A549 (cell line): ENCODE measurements at regions not wholly inside any gene's neighbourhood (a gene's known extent, or its start where the extent isn't known, plus 50 kb on each side); places are given as distances from the start of the nearest gene placed in this dataset.
"Not testable (repeated sequence)": the region's sequence is repeated elsewhere in the genome, so short reads cannot be mapped to it uniquely, and the experiment has no call there.

Experiments
- ATAC-seq, 2 experiments: fragments of 200-7000 bp in 1 of 2; fragments of >200 bp in 1 of 2; cut with Nextera tagmentation in 1 of 2; cut with Tn5 transposase in 1 of 2; 3 replicates each; pipeline versions ENCODE4 v1.8.0 to v1.9.1; 2018 to 2020; ENCODE audit warnings: mild to moderate bottlenecking in 1 of 2, moderate library complexity in 1 of 2
- CTCF ChIA-PET: fragments of 300-600 bp; sonication (Branson Sonifier 250); formaldehyde crosslinking; extraction: SDS; loops from one replicate; lab custom pipeline; 2021; ENCODE audit warnings: antibody characterized with exemption, inconsistent platforms; lab: Yijun Ruan, JAX
- POLR2A ChIA-PET: fragments of 350-600 bp; formaldehyde crosslinking; extraction: SDS; loops from one replicate; lab custom pipeline; 2021; ENCODE audit warnings: antibody characterized with exemption, inconsistent platforms; lab: Yijun Ruan, JAX
- DNase-seq, 2 experiments: peaks; one replicate each; pipeline versions ENCODE4 v3.0.0 to v3.0.0-alpha.2; 2011 to 2016; ENCODE audit warnings: low read depth in 1 of 2, low spot score in 1 of 2
- FAIRE-seq: peaks from 2 replicates; lab custom pipeline; 2011; peaks lifted over from hg19 to GRCh38; lab: Jason Lieb, UNC
- H3K27ac ChIP-seq, 2 experiments: fragments of >200 bp; sonication (Bioruptor Twin); formaldehyde crosslinking; 3 replicates each; pipeline ENCODE4 v1.5.1; 2016 to 2017
- H3K4me1 ChIP-seq: fragments of >200 bp; sonication (Bioruptor Twin); formaldehyde crosslinking; 3 replicates; pipeline ENCODE4 v1.6.1; 2016
- H3K4me2 ChIP-seq: fragments of >200 bp; sonication (Bioruptor Twin); formaldehyde crosslinking; 3 replicates; pipeline ENCODE4 v1.6.1; 2016
- H3K4me3 ChIP-seq: fragments of >200 bp; sonication (Bioruptor Twin); formaldehyde crosslinking; 3 replicates; pipeline ENCODE4 v1.5.1; 2016
- H3K9me3 ChIP-seq: fragments of >200 bp; sonication (Bioruptor Twin); formaldehyde crosslinking; 3 replicates; pipeline ENCODE4 v1.6.1; 2016
- CEBPB ChIP-seq, 2 experiments: fragments of >200 bp in 1 of 2; sonication (Bioruptor Twin) in 1 of 2; formaldehyde crosslinking in 1 of 2; IDR thresholded peaks; 2 replicates each; pipeline ENCODE4 v1.6.1; 2012 to 2016
- FOSL2 ChIP-seq, 2 experiments: fragments of 450-650 bp in 1 of 2; fragments of >200 bp in 1 of 2; sonication (Bioruptor Twin) in 1 of 2; formaldehyde crosslinking; IDR thresholded peaks; 2 replicates each; pipeline versions ENCODE4 v1.5.0 to v1.6.1; 2016 to 2020; ENCODE audit warnings: mild to moderate bottlenecking in 1 of 2, moderate library complexity in 1 of 2
- WGBS: methylation state at CpG from one replicate; pipeline ENCODE4 v1.1.6; 2017; ENCODE audit errors: missing lambda C conversion rate; 5-methylcytosine and 5-hydroxymethylcytosine counted together

- 83% methylated on average over 6 of the region's 9 CpGs for WGBS
- POLR2A ChIA-PET, CTCF ChIA-PET: not testable (repeated sequence)
Measured at GRCh38 chr15:84512324-84512723, 88.5 kb upstream of the ZSCAN2 start.

DNA sequence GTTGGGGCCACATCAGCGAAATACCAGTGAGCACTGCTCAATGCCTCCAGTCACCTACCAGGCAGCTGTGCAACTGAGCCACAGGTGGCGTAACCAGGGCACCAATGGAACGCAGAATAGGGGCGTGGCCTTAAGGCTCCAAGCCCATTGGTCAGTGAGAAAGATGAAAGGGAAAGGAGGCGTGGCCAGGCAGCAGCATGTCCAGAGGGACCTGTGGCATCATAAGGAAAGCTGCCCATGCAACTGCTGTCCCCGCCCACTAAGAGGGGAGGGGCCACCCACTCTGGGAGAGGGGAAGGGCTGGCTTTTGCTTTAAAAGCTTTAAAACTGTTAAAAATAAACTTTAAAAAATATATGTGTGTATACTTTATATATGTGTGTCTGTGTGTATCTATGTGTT is 84.0 kb upstream of the ZSCAN2 start:
- ATAC-seq, H3K4me3 ChIP-seq, FAIRE-seq, H3K4me2 ChIP-seq, CTCF ChIA-PET, POLR2A ChIA-PET, H3K27ac ChIP-seq, H3K4me1 ChIP-seq, H3K9me3 ChIP-seq: not testable (repeated sequence)
- 91% methylated on average over 2 of the region's 6 CpGs for WGBS
- peak in 1 of 2 experiments; percentile 11 for DNase-seq

More at GRCh38 chr15:84512324-84512723, 88.5 kb upstream of the ZSCAN2 start:
- not testable (repeated sequence) for H3K9me3 ChIP-seq, DNase-seq, FAIRE-seq, ATAC-seq, H3K27ac ChIP-seq, H3K4me3 ChIP-seq, H3K4me1 ChIP-seq, H3K4me2 ChIP-seq

- peaks cover 15% of the 10 kb centered on the region for H3K4me1 ChIP-seq
- peak; percentile 83 to 85; a peak in 4 of 6 replicates for ATAC-seq
- CTCF ChIA-PET, DNase-seq, FAIRE-seq, H3K9me3 ChIP-seq, POLR2A ChIA-PET, H3K4me3 ChIP-seq: not testable (repeated sequence)
- WGBS, result 46% methylated on average over 2 of the region's 2 CpGs
- H3K4me2 ChIP-seq, result peak overlapping the region; percentile 42; the same call in 1 of the 3 replicates
- peak overlapping the region; percentile 54 to 78; a peak in 4 of 6 replicates for H3K27ac ChIP-seq
Measured at GRCh38 chr15:84525491-84526344, 75.1 kb upstream of the ZSCAN2 start.

- H3K9me3 ChIP-seq, H3K4me3 ChIP-seq, ATAC-seq, DNase-seq, FAIRE-seq, POLR2A ChIA-PET: not testable (repeated sequence)
- peak overlapping the region; percentile 73 for H3K4me2 ChIP-seq
- CTCF ChIA-PET, result interaction anchor here (1.4 kb wide), 1 partner anchor 40 kb away, joined by 4 read pairs; no protein-coding TSS in a partner anchor
- 95% methylated on average over 4 of the region's 4 CpGs for WGBS
- peak overlapping the region; percentile 54 to 79 for H3K27ac ChIP-seq
- H3K4me1 ChIP-seq, result peaks cover 33% of the 10 kb centered on the region
Measured at GRCh38 chr15:84530751-84531150, 70.1 kb upstream of the ZSCAN2 start.

DNA sequence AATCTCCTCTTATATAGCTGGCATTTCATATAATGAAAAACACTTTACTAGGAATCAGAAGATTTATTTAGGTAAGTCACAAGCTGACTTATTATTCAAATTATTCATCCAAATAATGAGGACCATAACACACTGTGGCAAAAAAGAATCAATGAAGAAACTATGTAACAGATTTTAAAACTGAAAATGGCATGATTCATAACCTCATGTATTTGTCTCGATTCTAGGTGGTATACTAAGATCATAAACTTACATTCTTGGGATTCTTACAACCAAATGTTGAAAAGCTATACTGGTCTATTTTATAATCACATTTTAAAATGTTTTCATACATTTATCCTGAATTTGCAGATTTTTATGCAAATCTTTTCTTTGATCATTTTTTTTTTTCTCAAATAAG is 69.6 kb upstream of the ZSCAN2 start:
- Histone ChIP-seq H3K27ac (peak overlapping the region; percentile 54 to 79), H3K4me2 (peak overlapping the region; percentile 73), H3K4me1 (peaks cover 30% of the 10 kb centered on the region)
- FAIRE-seq, ATAC-seq, POLR2A ChIA-PET, DNase-seq, H3K4me3 ChIP-seq, H3K9me3 ChIP-seq: not testable (repeated sequence)
- WGBS, result 8% methylated on average over 1 of the region's 1 CpG
- CTCF ChIA-PET, result interaction anchor here (1.1 to 1.4 kb wide), 2 partner anchors 36 to 40 kb away, joined by 3 to 4 read pairs; no protein-coding TSS in a partner anchor

DNA sequence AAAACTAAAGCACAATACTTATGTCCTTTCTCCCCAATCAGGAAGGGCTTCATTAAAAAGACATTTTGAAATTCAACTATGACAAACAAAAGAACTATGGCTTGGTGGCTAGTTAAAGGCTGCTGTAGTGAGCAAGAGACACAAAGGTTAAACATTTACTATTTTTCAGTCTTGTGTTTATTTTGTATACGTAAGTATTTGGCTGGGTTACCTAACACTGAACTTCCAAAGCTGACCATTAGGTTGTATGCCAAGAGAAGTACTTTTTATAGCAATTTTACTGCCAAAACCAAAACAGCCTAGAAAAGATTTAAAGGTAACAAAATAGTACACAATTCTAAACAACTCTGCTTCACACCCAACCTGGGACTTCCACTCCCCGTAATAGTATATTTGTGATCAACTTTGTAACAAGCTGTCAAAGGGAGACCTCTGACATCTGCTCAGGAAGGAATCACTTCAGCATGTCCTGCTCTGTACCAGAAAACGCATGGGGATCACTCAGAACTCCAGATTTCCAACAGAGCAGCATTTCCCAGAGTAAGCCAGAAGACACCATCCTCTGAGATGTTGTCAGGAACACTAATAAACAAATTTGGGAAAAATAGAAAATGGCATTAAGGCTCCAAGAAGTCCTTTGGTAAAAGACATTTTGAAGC is 69.0 kb upstream of the ZSCAN2 start:
- H3K4me2 ChIP-seq, result peak overlapping the region; percentile 73
- H3K4me1 ChIP-seq, result peaks cover 27% of the 10 kb centered on the region
- H3K4me3 ChIP-seq; POLR2A ChIA-PET; FAIRE-seq; H3K9me3 ChIP-seq; TF ChIP-seq FOSL2 (IDR thresholded peaks at IDR 0.05): not testable (repeated sequence)
- CTCF ChIA-PET, result interaction anchor here (0.7 to 1.1 kb wide), 2 partner anchors 36 to 68 kb away, joined by 3 read pairs; no protein-coding TSS in a partner anchor
- TF ChIP-seq FOSL2 (CRISPR knock-in tag; IDR thresholded peaks at IDR 0.05) (0 out of 2 replicates have a peak, but pooled peaks have one; percentile 2), CEBPB (IDR thresholded peaks at IDR 0.05) (peak in 1 of 2 experiments; percentile 65; a peak in 3 of 4 replicates)
- DNase-seq, result peak in 1 of 2 experiments; percentile 76
- ATAC-seq, result peak; percentile 95 to 100
- WGBS, result 5% methylated on average over 3 of the region's 3 CpGs
- H3K27ac ChIP-seq, result peak overlapping the region; percentile 55 to 75

DNA sequence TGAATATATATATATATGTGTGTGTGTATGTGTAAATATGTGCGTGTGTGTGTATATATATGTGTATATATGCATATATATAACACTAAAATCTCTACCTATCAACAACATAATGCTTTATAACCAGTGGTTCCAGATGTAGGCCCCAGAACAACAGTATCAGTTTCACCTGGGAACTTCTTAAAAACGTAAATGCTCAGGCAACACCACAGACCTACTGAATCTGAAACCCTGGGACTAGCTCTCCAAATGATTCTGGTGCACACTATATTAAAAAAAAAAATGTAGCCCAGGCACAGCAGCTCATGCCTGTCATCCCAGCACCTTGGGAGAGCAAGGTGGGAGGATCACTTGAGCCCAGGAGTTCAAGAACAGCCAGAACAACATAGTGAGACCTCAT is 67.1 kb upstream of the ZSCAN2 start:
- POLR2A ChIA-PET, DNase-seq, H3K27ac ChIP-seq, H3K4me3 ChIP-seq, H3K9me3 ChIP-seq, ATAC-seq, CTCF ChIA-PET, H3K4me2 ChIP-seq, FAIRE-seq: not testable (repeated sequence)
- H3K4me1 ChIP-seq, result peaks cover 27% of the 10 kb centered on the region
- WGBS, result 82% methylated on average over 2 of the region's 2 CpGs

DNA sequence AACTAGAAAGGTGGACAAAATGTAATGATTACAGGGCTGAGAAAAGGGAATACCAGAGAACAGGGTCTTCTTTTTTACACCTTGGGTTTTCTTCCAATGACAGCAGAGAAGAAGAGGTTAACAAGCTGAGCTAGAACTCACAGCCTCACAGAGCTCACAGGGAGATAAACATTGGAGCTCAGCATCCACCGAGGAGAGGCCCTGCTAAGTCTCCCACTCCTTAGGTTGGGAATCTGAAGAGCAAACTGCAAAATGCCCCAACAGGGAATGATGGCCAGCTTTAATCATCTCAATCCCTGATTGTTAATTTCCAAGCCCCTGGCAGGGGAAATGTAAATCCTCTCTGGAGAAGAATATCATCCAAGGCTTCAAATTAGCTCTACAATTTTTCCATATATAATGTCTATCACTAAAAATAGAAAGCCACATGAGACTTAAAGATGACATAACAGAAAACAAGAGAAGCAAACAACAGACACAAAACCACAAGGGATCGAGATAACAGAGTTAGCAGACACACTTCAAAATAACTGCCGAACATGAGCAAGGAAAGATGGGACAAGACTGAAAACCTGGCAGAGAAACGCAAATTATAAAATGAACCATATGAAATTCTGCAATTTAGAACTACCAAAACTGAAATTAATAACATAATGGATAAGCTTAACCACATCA is 66.1 kb upstream of the ZSCAN2 start:
- WGBS, result 81% methylated on average over 4 of the region's 4 CpGs
- H3K27ac ChIP-seq, H3K9me3 ChIP-seq, ATAC-seq, POLR2A ChIA-PET, H3K4me2 ChIP-seq, H3K4me3 ChIP-seq, DNase-seq, FAIRE-seq: not testable (repeated sequence)
- H3K4me1 ChIP-seq, result peaks cover 26% of the 10 kb centered on the region
- CTCF ChIA-PET, result interaction anchor here (0.6 kb wide), 1 partner anchor 40 kb away, joined by 3 read pairs; no protein-coding TSS in a partner anchor

DNA sequence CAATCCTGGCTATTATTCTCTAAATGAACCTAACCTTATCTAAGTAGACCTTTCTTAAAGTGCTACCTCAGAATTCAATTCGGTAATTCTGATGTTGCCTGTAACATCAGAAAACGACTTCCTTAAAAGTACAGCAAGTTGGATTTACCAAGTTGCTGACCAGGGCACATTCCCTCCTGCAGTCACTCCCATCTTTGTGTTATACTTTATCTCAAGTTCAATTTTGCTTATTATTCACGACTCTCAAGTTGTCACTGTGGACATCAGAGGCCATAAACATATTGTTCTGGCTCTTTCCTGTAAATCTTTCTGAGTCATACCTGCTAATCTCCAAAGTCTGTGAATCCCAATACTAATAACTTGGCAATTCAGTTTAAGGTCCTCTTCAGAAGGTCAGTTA is 64.6 kb upstream of the ZSCAN2 start:
- H3K27ac ChIP-seq, DNase-seq, CTCF ChIA-PET, ATAC-seq, H3K4me3 ChIP-seq, FAIRE-seq, H3K4me2 ChIP-seq, POLR2A ChIA-PET, H3K9me3 ChIP-seq: not testable (repeated sequence)
- H3K4me1 ChIP-seq, result peaks cover 14% of the 10 kb centered on the region
- 67% methylated on average over 3 of the region's 3 CpGs for WGBS

DNA sequence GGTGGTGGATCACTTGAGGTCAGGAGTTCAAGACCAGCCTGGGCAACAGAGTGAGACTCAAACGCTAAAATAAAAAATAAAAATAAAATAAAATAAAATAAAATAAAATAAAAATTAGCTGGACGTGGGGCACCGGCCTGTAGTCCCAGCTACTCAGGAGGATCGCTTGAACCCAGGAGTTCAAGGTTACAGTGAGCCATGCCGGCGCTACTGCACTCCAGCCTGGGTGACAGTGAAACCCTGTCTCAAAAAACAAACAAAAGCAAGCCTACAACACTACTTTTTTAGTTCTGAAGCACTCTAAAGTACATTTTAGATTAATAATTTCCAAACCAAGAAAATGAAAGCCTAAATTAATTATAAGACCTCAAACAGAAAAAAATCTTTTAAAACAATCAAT is 56.2 kb upstream of the ZSCAN2 start:
- POLR2A ChIA-PET, DNase-seq, FAIRE-seq, H3K4me3 ChIP-seq, H3K4me2 ChIP-seq, H3K4me1 ChIP-seq, H3K27ac ChIP-seq, CTCF ChIA-PET, ATAC-seq: not testable (repeated sequence)
- 98% methylated on average over 6 of the region's 6 CpGs for WGBS
- H3K9me3 ChIP-seq, result peaks cover 11% of the 10 kb centered on the region
